HEK293 (cell line): ENCODE measurements at regions not wholly inside any gene's neighbourhood (a gene's known extent, or its start where the extent isn't known, plus 50 kb on each side); places are given as distances from the start of the nearest gene placed in this dataset.
"Not testable (repeated sequence)": the region's sequence is repeated elsewhere in the genome, so short reads cannot be mapped to it uniquely, and the experiment has no call there.

Source experiments
- CTCF ChIA-PET: fragments of 350-600 bp; formaldehyde crosslinking; extraction: SDS; loops from one replicate; lab custom pipeline; 2021; ENCODE audit warnings: antibody characterized with exemption; lab: Yijun Ruan, JAX
- POLR2A ChIA-PET: fragments of 300-600 bp; formaldehyde crosslinking; extraction: SDS; loops from one replicate; lab custom pipeline; 2020; ENCODE audit warnings: antibody characterized with exemption, inconsistent platforms; lab: Yijun Ruan, JAX
- H3K27ac ChIP-seq: fragments of 200-500 bp; sonication (Bioruptor generic); 2 replicates; pipeline ENCODE4 v1.5.1; 2014; ENCODE audit warnings: low read depth, low read length, control low read depth, inconsistent platforms; ENCODE audit errors: extremely low read depth
- H3K36me3 ChIP-seq, 2 experiments: fragments of 200-500 bp in 1 of 2; sonication (Bioruptor generic) in 1 of 2; 1 replicate in 1 of 2; 2 replicates in 1 of 2; pipeline ENCODE4 v1.5.1; 2014 to 2017; ENCODE audit warnings: inconsistent platforms in 2 of 2, low read length in 2 of 2; ENCODE audit not compliant: control insufficient read depth in 2 of 2, insufficient read depth in 1 of 2
- H3K4me1 ChIP-seq: fragments of 200-500 bp; sonication (Bioruptor generic); 2 replicates; pipeline ENCODE4 v1.5.1; 2014; ENCODE audit warnings: mild to moderate bottlenecking, low read length, inconsistent platforms; ENCODE audit not compliant: control insufficient read depth, insufficient read depth
- H3K4me3 ChIP-seq: 2 replicates; pipeline ENCODE4 v1.5.1; 2011; ENCODE audit warnings: low read depth, mild to moderate bottlenecking, control low read depth, low read length, moderate library complexity
- H3K9me3 ChIP-seq: fragments of 200-500 bp; sonication (Bioruptor generic); 2 replicates; pipeline ENCODE4 v1.5.1; 2014; ENCODE audit warnings: low read depth, low read length, inconsistent platforms; ENCODE audit not compliant: control insufficient read depth, insufficient read depth
- GLI2 ChIP-seq: fragments of 450-650 bp; formaldehyde crosslinking; IDR thresholded peaks from 2 replicates; pipeline ENCODE4; 2017; ENCODE audit warnings: missing biosample characterization, missing genetic modification characterization, low read depth, borderline replicate concordance
- GLI4 ChIP-seq: fragments of 450-650 bp; formaldehyde crosslinking; IDR thresholded peaks from 2 replicates; pipeline ENCODE4 v1.5.1; 2016; ENCODE audit warnings: missing biosample characterization, missing genetic modification characterization
- ZBTB17 ChIP-seq: fragments of 450-650 bp; formaldehyde crosslinking; IDR thresholded peaks from 2 replicates; pipeline ENCODE4 v1.5.1; 2016; ENCODE audit warnings: missing biosample characterization, missing genetic modification characterization
- ZBTB20 ChIP-seq: fragments of 450-650 bp; formaldehyde crosslinking; IDR thresholded peaks from 2 replicates; pipeline ENCODE4 v1.5.1; 2016; ENCODE audit warnings: missing biosample characterization, missing genetic modification characterization
- ZNF148 ChIP-seq: fragments of 450-650 bp; formaldehyde crosslinking; IDR thresholded peaks from 2 replicates; pipeline ENCODE4 v1.5.0; 2017; ENCODE audit warnings: missing biosample characterization, missing genetic modification characterization, borderline replicate concordance
- ZNF311 ChIP-seq: fragments of 450-650 bp; formaldehyde crosslinking; IDR thresholded peaks from 2 replicates; pipeline ENCODE4 v1.5.1; 2017; ENCODE audit warnings: missing biosample characterization, missing genetic modification characterization, borderline replicate concordance
- ZNF366 ChIP-seq: fragments of 450-650 bp; formaldehyde crosslinking; conservative IDR thresholded peaks from 2 replicates; pipeline ENCODE4 v1.5.1; 2016; ENCODE audit warnings: missing biosample characterization, missing genetic modification characterization
- ZNF426 ChIP-seq: fragments of 450-650 bp; formaldehyde crosslinking; IDR thresholded peaks from 2 replicates; pipeline ENCODE4 v1.5.1; 2017; ENCODE audit warnings: missing biosample characterization, missing genetic modification characterization, mild to moderate bottlenecking, inconsistent platforms, moderate library complexity
- ZNF513 ChIP-seq: fragments of 450-650 bp; IDR thresholded peaks from 2 replicates; pipeline ENCODE4 v1.5.1; 2018; ENCODE audit warnings: missing biosample characterization, missing genetic modification characterization
- ZNF610 ChIP-seq: fragments of 450-650 bp; formaldehyde crosslinking; IDR thresholded peaks from 2 replicates; pipeline ENCODE4 v1.5.1; 2016; ENCODE audit warnings: missing biosample characterization, missing genetic modification characterization, borderline replicate concordance
- ZNF704 ChIP-seq: fragments of 450-650 bp; formaldehyde crosslinking; IDR thresholded peaks from 2 replicates; pipeline ENCODE4 v1.5.1; 2016; ENCODE audit warnings: missing biosample characterization, missing genetic modification characterization

GRCh38 chr7:131924857-131925256, 368.4 kb upstream of the PODXL start (continued):
- no peak for TF ChIP-seq ZNF148

DNA sequence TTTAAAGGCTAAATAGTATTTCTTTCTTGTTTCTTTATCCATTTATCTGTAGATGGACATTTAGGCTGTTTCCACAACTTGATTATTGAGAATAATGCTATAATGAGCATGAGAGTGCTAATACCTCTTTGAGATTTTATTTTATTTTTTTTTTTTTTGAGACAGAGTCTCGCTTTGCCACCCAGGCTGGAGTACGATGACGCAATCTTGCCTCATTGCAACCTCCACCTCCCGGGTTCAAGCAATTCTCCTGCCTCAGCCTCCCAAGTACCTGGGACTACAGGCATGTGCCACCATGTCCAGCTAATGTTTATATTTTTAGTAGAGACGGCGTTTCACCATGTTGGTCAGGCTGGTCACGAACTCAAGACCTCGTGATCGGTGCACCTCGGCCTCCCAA, 366.5 kb upstream of the PODXL start:
- CTCF ChIA-PET, H3K27ac ChIP-seq, H3K9me3 ChIP-seq, H3K4me1 ChIP-seq, POLR2A ChIA-PET, H3K4me3 ChIP-seq, H3K36me3 ChIP-seq: not testable (repeated sequence)

GRCh38 chr7:131921016-131921415, 364.6 kb upstream of the PODXL start:
- CTCF ChIA-PET = interaction anchor here (1.2 to 1.8 kb wide), 3 partner anchors 12 to 62 kb away, joined by 4 to 6 read pairs (median 4); no protein-coding TSS in a partner anchor

GRCh38 chr7:131919920-131920709, 363.7 kb upstream of the PODXL start:
- no peaks in the 10 kb centered on the region for H3K9me3 ChIP-seq
- no peaks in the 10 kb centered on the region for H3K36me3 ChIP-seq
- POLR2A ChIA-PET = interaction anchor here (0.8 kb wide), 1 partner anchor 61 kb away, joined by 3 read pairs; no protein-coding TSS in a partner anchor
- TF ChIP-seq ZNF610 (tag by site-specific recombination) (no peak), ZBTB17 (no peak), ZNF366 (tag by site-specific recombination) (no peak), GLI2 (tag by site-specific recombination) (no peak), ZNF704 (tag by site-specific recombination) (no peak)
- H3K4me1 ChIP-seq = no peaks in the 10 kb centered on the region
- CTCF ChIA-PET = interaction anchor here (0.6 to 1.8 kb wide), 3 partner anchors 25 to 878 kb away, joined by 4 to 6 read pairs (median 4); no protein-coding TSS in a partner anchor
- no peak overlapping the region for H3K27ac ChIP-seq
- H3K4me3 ChIP-seq = no peak overlapping the region

More at GRCh38 chr7:131921016-131921415, 364.6 kb upstream of the PODXL start:
- Histone ChIP-seq H3K9me3 (no peaks in the 10 kb centered on the region), H3K27ac (no peak overlapping the region), H3K4me1 (no peaks in the 10 kb centered on the region), H3K36me3 (no peaks in the 10 kb centered on the region), H3K4me3 (no peak overlapping the region)
- POLR2A ChIA-PET = no interaction called here
- TF ChIP-seq GLI4 (tag by site-specific recombination) (no peak), ZNF426 (no peak), ZNF311 (tag by site-specific recombination) (no peak), ZBTB20 (tag by site-specific recombination) (no peak), ZNF513 (tag by site-specific recombination) (no peak)
